Fibroblast of pulmonary artery (primary cell): ENCODE measurements at regions not wholly inside any gene's neighbourhood (a gene's known extent, or its start where the extent isn't known, plus 50 kb on each side); places are given as distances from the start of the nearest gene placed in this dataset.
A peak's percentile ranks its signal among the peaks of the same experiment; 100 is the strongest.

Experiments used
- DNase-seq: peaks from one replicate; pipeline ENCODE4 v3.0.0-alpha.2; 2010; ENCODE audit warnings: low read depth
- H3K4me3 ChIP-seq: replicated peaks from 2 replicates; pipeline ENCODE4 v1.5.1; 2011; ENCODE audit warnings: low read depth, mild to moderate bottlenecking, control low read depth, low read length, moderate library complexity
- CTCF ChIP-seq: IDR thresholded peaks from 2 replicates; pipeline ENCODE4 v1.5.1; 2011; ENCODE audit warnings: mild to moderate bottlenecking, control low read depth, low read length, inconsistent platforms; ENCODE audit errors: missing control alignments

- no peak for TF ChIP-seq CTCF
- H3K4me3 ChIP-seq, result no peak overlapping the region
- DNase-seq, result peak; percentile 5
Observed at GRCh38 chr10:71059054-71059818, 153.1 kb upstream of the UNC5B start.

- no peak overlapping the region for H3K4me3 ChIP-seq
- TF ChIP-seq CTCF, result no peak
- no peak for DNase-seq
Observed at GRCh38 chr10:71059943-71060342, 152.4 kb upstream of the UNC5B start.

GRCh38 chr10:71060476-71061426, 151.6 kb upstream of the UNC5B start:
- TF ChIP-seq CTCF, result no peak
- no peak overlapping the region for H3K4me3 ChIP-seq
- DNase-seq, result no peak

- no peak for TF ChIP-seq CTCF
- no peak for DNase-seq
Observed at GRCh38 chr10:71061472-71061871, 150.9 kb upstream of the UNC5B start.

GRCh38 chr10:71062156-71062555, 150.2 kb upstream of the UNC5B start:
- H3K4me3 ChIP-seq, result no peak overlapping the region
- DNase-seq, result no peak
- no peak for TF ChIP-seq CTCF

More at GRCh38 chr10:71061472-71061871, 150.9 kb upstream of the UNC5B start:
- no peak overlapping the region for H3K4me3 ChIP-seq

- DNase-seq, result no peak
- no peak overlapping the region for H3K4me3 ChIP-seq
- no peak for TF ChIP-seq CTCF
Observed at GRCh38 chr10:71063401-71063800, 149.0 kb upstream of the UNC5B start.
